MM.1S (cell line): ENCODE measurements at regions not wholly inside any gene's neighbourhood (a gene's known extent, or its start where the extent isn't known, plus 50 kb on each side); places are given as distances from the start of the nearest gene placed in this dataset.

ENCODE experiments used
- DNase-seq: peaks from one replicate; pipeline ENCODE4 v3.0.0-alpha.2; 2015
- H2AFZ ChIP-seq: fragments of 300-600 bp; sonication (generic); 2 replicates; pipeline ENCODE4 v1.6.0; 2016; ENCODE audit warnings: antibody characterized with exemption, low read length
- H3F3A ChIP-seq: fragments of 300-600 bp; sonication (generic); 2 replicates; pipeline ENCODE4 v1.6.1; 2016; ENCODE audit warnings: mild to moderate bottlenecking, antibody characterized with exemption, low read length, moderate library complexity, mixed read lengths; ENCODE audit not compliant: insufficient read depth
- H3K27ac ChIP-seq: fragments of 300-600 bp; sonication (generic); 2 replicates; pipeline ENCODE4 v1.5.1; 2016; ENCODE audit warnings: mild to moderate bottlenecking, low read length
- H3K27me3 ChIP-seq: fragments of 300-600 bp; sonication (generic); replicated peaks from 2 replicates; pipeline ENCODE4 v1.6.0; 2016; ENCODE audit warnings: low read length; ENCODE audit not compliant: insufficient read depth
- H3K36me3 ChIP-seq: fragments of 300-600 bp; sonication (generic); replicated peaks from 2 replicates; pipeline ENCODE4 v1.6.1; 2016; ENCODE audit warnings: mild to moderate bottlenecking, low read length, mixed read lengths; ENCODE audit not compliant: insufficient read depth
- H3K4me1 ChIP-seq: fragments of 300-600 bp; sonication (generic); 2 replicates; pipeline ENCODE4 v1.6.1; 2016; ENCODE audit warnings: low read length, mixed read lengths
- H3K4me2 ChIP-seq: fragments of 300-600 bp; sonication (generic); 2 replicates; pipeline ENCODE4 v1.6.0; 2016; ENCODE audit warnings: low read depth, low read length
- H3K4me3 ChIP-seq: fragments of 300-600 bp; sonication (generic); 2 replicates; pipeline ENCODE4 v1.5.1; 2016; ENCODE audit warnings: low read length, mixed read lengths
- H3K79me2 ChIP-seq: fragments of 300-600 bp; sonication (generic); 2 replicates; pipeline ENCODE4 v1.6.1; 2016; ENCODE audit warnings: mixed run types, low read length, mixed read lengths
- H3K9ac ChIP-seq: fragments of 300-600 bp; sonication (generic); 2 replicates; pipeline ENCODE4 v1.6.1; 2016; ENCODE audit warnings: low read length, mixed read lengths
- H3K9me2 ChIP-seq: fragments of 300-600 bp; sonication (generic); replicated peaks from 2 replicates; pipeline ENCODE4 v1.6.1; 2016; ENCODE audit warnings: mild to moderate bottlenecking, low read length, mixed read lengths; ENCODE audit not compliant: insufficient read depth
- H3K9me3 ChIP-seq: fragments of 300-600 bp; sonication (generic); replicated peaks from 2 replicates; pipeline ENCODE4 v1.6.1; 2016; ENCODE audit warnings: mild to moderate bottlenecking, low read length, mixed read lengths; ENCODE audit not compliant: insufficient read depth
- H4K20me1 ChIP-seq: fragments of 300-600 bp; sonication (generic); 2 replicates; pipeline ENCODE4 v1.6.1; 2016; ENCODE audit warnings: mild to moderate bottlenecking, low read length, moderate library complexity, mixed read lengths; ENCODE audit not compliant: insufficient read depth
- EZH2 ChIP-seq: fragments of 300-600 bp; sonication (generic); optimal IDR thresholded peaks from 2 replicates; pipeline ENCODE3; 2017; ENCODE audit warnings: low read depth, mild to moderate bottlenecking, antibody characterized with exemption, low read length, mixed read lengths
- EZH2phosphoT487 ChIP-seq: fragments of 300-600 bp; sonication (generic); IDR thresholded peaks from 2 replicates; pipeline ENCODE4 v1.6.1; 2018; ENCODE audit warnings: antibody characterized with exemption, low read length
- TF ChIP-seq, protein P1 (sequence below): fragments of 300-600 bp; sonication (generic); IDR thresholded peaks from 2 replicates; pipeline ENCODE4 v1.5.1; 2016; ENCODE audit warnings: antibody characterized with exemption, low read length, mixed read lengths

DNA sequence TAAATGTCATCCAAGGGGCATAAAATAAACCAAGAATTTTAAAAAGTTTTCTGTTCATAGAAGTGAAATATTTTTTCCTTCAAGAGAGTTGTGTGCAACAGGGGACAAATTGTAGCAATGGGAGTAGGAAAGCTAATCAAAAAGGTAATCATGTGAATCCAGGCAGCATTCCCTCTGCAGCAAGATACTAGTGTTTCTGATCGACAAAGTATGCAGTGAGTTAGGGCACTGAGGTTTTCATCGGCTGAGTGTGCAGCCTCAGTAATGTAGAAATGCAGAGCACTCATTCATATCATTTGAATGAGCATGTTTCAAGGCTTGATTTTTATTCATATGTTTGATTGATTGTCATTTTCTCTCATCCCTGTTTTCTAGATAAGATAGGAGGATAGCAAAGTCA, 321.7 kb downstream of the PCDH7 start:
- H2AFZ ChIP-seq = no peak overlapping the region
- H3K4me1 ChIP-seq = no peaks in the 10 kb centered on the region
- H3K4me3 ChIP-seq = no peak overlapping the region
- no peaks in the 10 kb centered on the region for H3K9me3 ChIP-seq
- H3K27ac ChIP-seq = no peak overlapping the region
- H3K9me2 ChIP-seq = no peaks in the 10 kb centered on the region
- H3K79me2 ChIP-seq = no peaks in the 10 kb centered on the region
- H3F3A ChIP-seq = no peaks in the 10 kb centered on the region
- no peak overlapping the region for H3K9ac ChIP-seq
- no peaks in the 10 kb centered on the region for H4K20me1 ChIP-seq
- H3K4me2 ChIP-seq = no peak overlapping the region
- H3K27me3 ChIP-seq = no peaks in the 10 kb centered on the region
- DNase-seq = no peak
- H3K36me3 ChIP-seq = no peaks in the 10 kb centered on the region
- TF ChIP-seq EZH2 = no peak
- TF ChIP-seq EZH2phosphoT487 = no peak
- TF ChIP-seq, protein P1, sequence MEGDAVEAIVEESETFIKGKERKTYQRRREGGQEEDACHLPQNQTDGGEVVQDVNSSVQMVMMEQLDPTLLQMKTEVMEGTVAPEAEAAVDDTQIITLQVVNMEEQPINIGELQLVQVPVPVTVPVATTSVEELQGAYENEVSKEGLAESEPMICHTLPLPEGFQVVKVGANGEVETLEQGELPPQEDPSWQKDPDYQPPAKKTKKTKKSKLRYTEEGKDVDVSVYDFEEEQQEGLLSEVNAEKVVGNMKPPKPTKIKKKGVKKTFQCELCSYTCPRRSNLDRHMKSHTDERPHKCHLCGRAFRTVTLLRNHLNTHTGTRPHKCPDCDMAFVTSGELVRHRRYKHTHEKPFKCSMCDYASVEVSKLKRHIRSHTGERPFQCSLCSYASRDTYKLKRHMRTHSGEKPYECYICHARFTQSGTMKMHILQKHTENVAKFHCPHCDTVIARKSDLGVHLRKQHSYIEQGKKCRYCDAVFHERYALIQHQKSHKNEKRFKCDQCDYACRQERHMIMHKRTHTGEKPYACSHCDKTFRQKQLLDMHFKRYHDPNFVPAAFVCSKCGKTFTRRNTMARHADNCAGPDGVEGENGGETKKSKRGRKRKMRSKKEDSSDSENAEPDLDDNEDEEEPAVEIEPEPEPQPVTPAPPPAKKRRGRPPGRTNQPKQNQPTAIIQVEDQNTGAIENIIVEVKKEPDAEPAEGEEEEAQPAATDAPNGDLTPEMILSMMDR = no peak

DNA sequence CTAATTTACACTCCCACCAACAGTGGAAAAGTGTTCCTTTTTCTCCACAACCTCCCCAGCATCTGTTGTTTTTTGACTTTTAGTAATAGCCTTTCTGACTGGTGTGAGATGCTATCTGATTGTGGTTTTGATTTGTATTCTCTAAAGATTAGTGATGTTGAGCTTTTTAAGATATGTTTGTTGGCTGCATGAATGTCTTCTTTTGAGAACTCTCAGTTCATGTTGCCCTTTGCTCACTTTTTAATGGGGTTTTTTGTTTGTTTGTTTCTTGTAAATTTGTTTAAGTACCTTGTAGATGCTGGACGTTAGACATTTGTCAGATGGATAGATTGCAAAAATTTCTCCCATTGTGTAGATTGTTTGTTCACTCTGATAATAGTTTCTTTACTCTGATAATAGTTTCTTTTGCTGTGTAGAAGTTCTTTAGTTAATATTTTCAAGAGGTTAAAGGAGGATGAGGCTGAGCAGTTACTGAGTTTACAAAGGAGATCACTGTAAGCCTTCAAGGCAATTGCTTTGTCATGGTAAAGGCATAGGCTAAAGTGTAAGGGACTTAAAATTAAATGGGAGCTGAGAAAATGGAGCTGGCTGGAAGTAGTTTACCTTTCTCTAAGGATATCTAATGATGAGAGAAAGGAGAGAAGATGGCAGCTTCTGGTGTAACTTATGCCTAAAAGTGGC, 323.4 kb downstream of the PCDH7 start:
- H3K27ac ChIP-seq = no peak overlapping the region
- no peak for DNase-seq
- H3K36me3 ChIP-seq = no peaks in the 10 kb centered on the region
- no peaks in the 10 kb centered on the region for H4K20me1 ChIP-seq
- H3K79me2 ChIP-seq = no peaks in the 10 kb centered on the region
- H2AFZ ChIP-seq = no peak overlapping the region
- no peak overlapping the region for H3K4me3 ChIP-seq
- no peaks in the 10 kb centered on the region for H3K4me1 ChIP-seq
- H3K9me3 ChIP-seq = no peaks in the 10 kb centered on the region
- TF ChIP-seq EZH2phosphoT487 (no peak), EZH2 (no peak)
- TF ChIP-seq, protein P1 = no peak
- no peak overlapping the region for H3K9ac ChIP-seq
- H3K9me2 ChIP-seq = no peaks in the 10 kb centered on the region
- H3F3A ChIP-seq = no peaks in the 10 kb centered on the region
- H3K4me2 ChIP-seq = no peak overlapping the region
- H3K27me3 ChIP-seq = no peaks in the 10 kb centered on the region

DNA sequence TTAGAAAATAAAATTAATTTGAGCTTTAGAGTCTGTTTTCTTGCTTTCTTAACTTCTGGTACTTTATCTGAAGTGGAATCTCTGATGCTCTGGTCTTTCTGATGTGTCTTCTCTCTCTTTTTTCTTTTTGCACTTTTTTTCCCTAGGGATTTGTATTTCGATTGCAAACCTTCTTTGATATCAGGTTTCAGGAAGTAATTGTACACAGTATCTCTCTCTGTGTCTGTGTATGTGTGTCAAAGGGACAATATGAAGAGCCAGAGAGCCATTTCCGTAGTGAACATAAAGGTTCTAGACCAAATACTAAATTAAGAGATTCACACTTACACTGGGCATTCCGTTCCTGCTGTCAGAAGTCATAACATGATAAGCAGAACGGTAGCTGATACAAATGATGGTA, 325.0 kb downstream of the PCDH7 start:
- Histone ChIP-seq H3K9me2 (no peaks in the 10 kb centered on the region), H3K79me2 (no peaks in the 10 kb centered on the region), H3K9me3 (no peaks in the 10 kb centered on the region), H3K27ac (no peak overlapping the region), H2AFZ (no peak overlapping the region), H3K4me3 (no peak overlapping the region), H3K4me2 (no peak overlapping the region), H3K9ac (no peak overlapping the region), H3K4me1 (no peaks in the 10 kb centered on the region), H3K36me3 (no peaks in the 10 kb centered on the region), H3K27me3 (no peaks in the 10 kb centered on the region), H4K20me1 (no peaks in the 10 kb centered on the region), H3F3A (no peaks in the 10 kb centered on the region)
- DNase-seq = no peak
- TF ChIP-seq EZH2 (no peak), EZH2phosphoT487 (no peak)
- TF ChIP-seq, protein P1 = no peak
